ENCODE measurements at regions not wholly inside any gene's neighbourhood (a gene's known extent, or its start where the extent isn't known, plus 50 kb on each side); places are given as distances from the start of the nearest gene placed in this dataset.

DNA sequence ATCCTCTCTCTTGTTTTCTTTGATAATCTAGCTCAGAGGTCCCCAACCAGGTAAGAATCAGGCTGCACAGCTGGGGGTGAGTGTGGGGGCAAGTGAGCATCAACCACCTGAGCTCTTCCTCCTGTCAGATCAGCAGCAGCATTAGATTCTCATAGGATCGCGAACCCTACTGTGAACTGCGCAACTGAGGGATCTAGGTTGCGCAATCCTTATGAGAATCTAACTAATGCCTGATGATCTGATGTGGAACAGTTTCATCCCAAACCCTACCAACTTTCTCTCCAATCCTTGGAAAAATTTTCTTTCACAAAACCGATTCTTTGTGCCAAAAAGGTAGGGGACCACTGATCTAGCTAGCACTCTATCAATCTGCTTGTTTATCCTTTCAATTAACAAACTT, 678.3 kb downstream of the CBLN2 start:
- DNase-seq = no peak

DNA sequence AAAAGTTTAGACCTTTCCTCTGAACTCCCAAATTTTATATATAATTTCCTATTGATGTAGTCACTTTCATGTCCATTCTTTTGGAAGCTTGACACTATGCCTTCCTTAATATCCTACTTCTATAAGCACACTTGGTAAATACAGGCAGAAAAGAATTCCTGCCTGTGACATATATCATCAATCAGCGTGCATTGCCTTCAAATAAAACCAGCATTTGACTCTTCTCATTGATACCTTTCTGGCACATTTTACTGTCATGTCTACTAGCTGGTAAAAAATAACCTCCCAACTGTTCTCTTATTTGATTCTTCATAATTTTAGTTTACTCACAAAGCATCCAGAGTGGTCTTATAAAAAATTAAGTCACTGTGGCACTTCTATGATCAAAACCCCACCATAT, 693.5 kb downstream of the CBLN2 start:
- DNase-seq = no peak

DNA sequence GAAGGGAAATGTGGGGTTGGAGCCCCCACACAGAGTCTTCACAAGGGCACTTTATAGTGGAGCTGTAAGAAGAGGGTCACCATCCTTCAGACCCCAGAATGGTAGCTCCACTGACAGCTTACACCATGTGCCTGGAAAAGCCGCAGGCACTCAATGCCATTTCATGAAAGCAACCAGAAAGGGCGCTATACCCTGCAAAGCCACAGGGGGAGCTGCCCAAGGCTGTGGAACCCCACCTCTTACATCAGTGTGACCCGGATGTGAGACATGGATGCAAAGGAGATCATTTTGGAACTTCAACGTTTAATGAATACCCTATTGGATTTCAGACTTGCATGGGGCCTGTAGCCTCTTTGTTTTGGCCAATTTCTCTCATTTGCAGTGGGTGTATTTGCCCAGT, 694.7 kb downstream of the CBLN2 start:
- no peak for DNase-seq

DNA sequence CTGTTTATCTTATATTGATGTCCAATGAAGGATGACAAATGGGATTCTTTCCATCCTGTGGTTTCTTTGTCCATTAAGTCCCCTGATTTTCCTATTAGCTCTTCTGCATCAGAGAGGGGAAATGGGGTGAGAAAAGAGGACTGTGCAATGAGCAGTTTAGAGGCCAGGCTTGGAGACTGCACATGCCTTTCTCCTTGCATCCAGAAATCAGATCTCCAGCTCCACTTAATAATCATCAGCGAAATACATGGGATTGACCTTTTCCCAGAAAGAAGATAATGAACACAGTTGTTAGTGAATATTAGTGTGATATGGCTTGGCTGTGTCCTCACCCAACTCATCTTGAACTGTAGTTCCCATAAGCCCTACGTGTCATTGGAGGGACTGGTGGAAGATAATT, 697.4 kb downstream of the CBLN2 start:
- DNase-seq = no peak

DNA sequence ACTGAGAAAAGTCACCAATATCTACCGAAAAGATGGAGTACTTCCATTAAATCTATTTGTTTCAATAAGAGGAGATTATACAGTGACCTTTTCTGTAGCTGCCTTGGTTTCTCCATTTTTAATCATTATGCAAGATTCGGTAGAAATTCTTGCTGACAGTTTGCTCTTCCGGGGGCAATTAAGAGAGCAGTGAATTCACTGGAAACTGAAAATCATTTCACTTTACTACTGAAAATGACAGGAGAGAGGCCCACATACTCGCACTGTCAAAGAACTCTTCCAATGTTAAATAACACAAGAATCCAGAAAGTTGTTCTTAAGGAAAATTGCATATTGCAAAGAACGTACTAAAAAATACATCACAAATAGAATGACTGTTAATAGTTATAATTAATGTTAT, 699.3 kb downstream of the CBLN2 start:
- DNase-seq = no peak

DNA sequence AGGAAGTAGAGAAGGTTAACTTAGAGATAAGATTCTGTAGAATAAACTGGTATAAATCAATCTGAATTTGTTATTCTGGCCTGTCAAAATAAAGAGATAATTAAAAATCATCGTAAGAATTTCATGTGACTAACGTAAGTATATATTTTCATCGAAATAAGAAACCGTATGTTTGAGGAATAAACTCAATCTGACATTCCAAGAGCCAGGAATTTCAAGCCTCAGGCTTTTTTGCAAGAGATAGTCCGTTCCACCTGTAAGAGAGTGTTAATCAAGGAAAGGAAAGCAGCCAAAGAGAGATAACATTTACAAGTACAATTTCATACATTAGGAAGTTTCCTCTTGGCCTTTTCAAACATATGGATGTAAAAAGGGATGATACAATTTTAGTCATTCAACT, 701.5 kb downstream of the CBLN2 start:
- no peak for DNase-seq

DNA sequence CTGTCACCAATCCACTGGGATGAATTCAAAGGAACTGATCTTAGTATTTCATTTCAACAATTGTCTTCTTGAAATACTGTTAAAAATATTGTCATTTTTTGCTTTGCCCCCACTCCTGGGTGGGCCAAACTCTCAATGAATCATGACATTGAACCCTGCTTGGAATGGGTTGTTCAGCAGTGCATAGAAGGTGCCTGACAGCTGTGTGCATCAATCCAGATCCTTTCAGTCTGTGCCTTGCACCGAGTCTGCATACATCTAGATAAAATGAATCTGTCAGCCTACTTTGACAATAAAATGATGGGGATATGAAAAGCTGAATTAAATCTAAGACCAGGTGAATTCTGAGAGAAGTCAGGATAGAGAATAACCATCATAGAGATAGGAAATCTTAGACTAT, 706.6 kb downstream of the CBLN2 start:
- no peak for DNase-seq

DNA sequence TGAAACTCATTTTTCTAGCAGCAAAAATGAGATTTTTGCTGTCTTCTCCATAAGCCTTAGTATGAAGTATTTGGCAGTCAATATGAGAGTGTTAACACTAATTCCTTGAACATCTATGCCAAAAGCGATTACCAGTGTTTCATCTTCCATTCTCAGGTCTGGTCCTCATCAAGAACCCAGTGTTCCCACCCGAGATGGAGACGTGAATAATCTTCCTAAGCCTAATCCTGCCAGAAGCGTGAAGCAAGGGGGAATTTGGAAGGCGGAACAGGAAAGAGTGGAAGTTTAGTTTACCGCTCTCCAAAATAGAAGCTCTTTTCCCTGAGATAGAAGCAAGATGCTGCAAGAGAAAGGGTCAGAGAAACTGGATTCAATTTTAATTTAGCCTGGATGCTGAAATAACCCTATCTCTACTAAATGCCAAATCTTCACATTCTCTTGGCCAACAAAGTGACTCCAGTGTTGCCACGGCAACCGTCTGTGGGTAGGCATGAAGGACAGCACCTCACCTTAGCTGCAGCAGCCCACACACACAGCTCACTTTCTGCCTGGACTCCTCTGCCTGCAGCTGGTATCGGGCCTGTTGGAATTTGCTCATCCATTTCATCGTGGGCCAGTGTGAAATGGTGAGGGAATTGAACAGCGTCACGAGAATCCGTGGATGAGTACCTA, 711.1 kb downstream of the CBLN2 start:
- no peak for DNase-seq

DNA sequence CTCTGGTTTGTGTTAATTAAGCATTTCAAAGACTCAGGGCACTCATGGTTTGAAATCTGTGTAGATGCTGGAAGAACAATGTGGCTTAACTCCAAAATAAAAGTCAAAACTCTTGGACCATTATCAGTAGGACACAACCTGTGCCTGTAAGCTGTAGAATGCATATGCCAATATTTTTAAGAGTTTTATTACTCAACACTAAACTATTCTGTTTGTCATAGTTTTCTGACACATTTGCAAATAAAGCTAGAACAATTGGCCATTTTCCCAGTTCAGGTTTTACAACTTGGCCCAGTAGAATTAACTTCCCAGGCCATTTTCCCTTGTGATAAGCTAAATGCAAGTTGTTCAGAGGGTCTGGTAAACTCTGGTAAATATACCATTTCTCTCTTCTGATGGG, 713.1 kb downstream of the CBLN2 start:
- no peak for DNase-seq

DNA sequence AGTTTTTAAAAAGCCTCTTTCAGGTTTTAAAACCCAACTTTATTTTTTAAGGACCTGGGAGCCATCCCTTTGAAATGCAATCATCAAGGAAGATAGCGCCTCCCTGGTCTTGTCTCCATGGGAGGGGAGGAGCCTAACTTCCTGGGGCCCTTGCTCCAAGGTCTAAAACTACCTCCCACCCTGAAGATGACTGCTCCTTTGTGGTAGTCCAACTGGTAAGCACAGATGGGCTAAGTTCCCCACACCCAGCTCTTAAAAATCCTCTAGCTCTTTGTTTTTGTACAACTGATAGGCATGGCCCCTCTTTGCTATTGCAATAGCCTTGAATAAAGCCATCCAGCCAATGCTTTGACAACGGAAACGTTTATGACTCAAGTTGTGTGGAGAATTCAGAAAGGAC, 716.8 kb downstream of the CBLN2 start:
- no peak for DNase-seq

DNA sequence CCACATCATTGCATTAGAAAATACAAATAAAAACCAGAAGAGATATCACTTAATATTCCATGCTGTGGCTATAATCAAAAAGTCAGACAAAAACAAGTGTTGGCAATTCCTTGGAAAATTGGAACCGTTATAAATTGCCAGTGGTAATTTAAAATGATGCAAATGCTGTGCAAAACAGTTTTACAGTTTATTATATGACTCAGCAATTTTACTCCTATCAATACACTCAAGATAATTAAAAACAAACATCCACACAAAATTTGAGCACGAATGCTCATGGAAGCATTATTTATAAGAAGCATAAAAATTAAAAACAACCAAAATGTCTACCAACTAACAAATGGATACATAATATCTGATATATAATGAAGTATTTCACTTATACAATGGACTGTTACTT, 728.8 kb downstream of the CBLN2 start:
- DNase-seq = no peak

DNA sequence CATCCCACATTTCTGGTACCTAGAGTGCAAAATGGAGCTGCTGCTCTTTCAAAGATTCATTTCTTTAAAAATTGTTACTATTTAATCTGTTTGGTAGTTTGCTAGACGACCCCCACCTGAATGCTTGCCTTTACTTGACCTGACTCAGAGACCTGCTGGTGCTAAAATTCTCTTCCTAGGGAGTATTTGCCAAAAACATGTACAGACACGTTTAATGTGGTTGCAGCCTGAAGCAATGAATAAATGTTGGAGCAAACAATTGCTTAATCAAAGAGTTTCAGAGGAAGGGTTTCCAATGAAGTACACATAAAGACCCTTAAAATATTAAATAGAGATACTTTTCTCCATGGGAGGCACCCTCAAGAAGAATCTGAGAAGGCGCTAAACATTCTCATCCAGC, 734.4 kb downstream of the CBLN2 start:
- DNase-seq = no peak

DNA sequence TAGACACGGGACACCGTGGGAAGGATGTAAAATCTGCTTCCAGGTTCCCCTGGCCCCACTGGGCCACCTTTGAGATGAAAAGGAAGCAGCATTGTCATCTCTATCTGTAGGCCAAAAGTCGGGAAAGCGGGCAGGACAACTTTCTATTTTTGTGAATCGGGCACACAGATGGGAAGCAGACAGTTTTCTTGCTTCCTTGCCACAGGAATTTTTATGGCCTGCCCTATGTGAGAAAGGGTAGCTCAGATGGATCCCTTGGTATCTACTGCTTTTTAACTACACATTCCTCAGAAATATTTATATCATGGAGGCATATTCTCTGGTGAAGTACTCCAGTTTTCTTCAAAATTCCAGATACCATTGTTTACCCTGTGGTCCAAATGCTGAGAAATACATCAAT, 735.5 kb downstream of the CBLN2 start:
- no peak for DNase-seq

DNA sequence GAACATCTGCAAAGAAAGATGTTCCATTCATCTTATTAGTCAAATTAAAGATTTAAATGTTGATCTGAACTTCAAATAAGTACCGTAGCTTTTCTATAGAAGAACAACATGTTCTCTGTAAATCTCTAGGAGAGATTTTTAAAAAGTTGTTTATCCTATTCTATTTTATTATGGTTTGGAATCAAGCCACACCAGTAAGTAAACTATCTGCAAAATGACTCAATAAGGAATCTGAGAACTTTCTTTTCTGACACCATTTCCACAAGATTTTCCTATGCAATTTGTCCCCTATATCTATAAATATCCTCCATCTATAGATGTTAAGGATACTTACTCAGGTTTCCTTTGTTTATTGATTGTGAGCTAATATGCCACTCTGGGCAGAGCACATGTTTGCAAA, 736.6 kb downstream of the CBLN2 start:
- DNase-seq = no peak

DNA sequence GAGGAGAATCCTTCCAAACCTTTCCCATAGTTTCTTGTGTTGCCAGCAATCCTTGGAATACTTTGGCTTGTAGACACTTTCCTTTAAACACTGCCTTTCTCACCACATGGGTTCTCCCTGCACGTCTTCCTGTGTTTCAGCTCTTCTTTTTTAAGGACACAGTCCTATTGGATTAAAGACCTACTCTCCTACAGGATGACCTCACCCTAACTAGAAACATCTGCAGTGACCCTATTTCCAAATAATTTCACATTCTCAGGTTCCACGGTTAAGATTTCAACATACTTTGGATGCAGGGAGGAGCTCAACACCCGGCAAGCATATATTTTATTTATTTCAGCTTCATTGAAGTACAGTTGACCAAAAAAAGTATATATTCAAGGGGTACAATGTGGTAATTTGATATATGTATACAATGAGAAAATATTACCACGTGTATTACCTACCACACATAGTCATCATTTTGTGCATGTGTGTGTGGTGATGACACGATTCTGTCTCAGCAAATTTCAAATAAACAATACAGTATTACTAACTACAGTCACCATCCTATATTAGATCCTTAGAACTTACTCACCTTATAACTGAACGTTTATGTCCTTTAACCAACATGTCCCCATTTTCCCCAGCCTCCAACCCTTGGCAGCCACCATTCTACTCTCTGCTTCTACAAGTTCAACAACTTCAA, 745.0 kb downstream of the CBLN2 start:
- no peak for DNase-seq

DNA sequence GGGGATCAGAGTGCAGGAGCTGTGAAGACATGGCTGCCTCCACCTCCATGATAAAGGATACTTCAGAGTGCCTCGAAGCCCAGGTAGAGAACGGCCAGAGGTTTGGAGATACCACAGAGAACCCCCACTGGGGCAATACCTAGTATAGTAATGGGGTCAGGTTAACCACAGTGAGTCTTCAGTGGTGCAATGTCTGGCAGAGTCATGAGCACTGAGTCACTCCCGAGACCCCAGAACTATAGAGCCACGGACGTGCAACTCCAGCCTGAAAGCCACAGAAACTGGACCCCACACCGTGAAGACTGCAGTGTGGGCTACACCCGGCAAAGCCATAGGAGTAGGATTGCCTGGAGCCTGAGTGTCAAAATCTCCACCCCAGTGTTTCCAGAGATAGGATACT, 746.6 kb downstream of the CBLN2 start:
- no peak for DNase-seq

DNA sequence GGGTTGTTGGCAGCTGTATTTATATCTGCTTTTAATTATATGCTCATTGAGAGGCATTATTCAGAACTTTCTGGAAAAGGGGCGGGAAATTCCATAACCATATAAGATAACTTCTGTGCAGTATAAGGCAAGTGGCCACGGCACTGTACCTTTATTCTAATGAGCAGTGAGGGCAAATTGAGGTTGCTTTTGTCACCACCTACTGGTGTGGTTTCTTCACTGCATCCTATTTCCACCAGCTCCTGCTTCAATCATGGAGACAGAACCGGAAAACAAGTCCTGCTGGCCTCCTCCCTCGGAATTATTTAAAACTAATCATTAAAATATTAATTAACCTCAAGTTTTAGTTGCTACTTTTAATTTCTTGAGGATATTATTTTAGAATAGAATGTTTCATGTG, 759.4 kb downstream of the CBLN2 start:
- DNase-seq = no peak

DNA sequence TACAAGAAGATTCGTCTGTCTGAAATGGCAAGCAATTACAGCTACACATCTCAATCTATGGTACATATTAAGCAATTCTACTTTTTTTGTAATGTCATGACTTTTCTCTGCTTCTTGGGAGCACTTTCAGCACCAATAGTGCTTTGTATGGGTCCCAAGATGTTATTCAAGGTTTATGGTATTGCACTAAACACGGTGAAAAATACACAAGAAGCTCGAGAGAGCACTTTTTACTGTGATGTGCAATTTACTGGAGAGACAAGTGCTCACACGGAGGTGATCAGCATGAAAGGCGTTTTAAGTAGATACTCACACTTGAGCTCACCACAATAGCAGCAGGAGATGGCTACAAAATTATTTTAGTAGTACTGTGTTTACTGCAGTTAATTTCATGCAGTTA, 783.6 kb downstream of the CBLN2 start:
- no peak for DNase-seq

DNA sequence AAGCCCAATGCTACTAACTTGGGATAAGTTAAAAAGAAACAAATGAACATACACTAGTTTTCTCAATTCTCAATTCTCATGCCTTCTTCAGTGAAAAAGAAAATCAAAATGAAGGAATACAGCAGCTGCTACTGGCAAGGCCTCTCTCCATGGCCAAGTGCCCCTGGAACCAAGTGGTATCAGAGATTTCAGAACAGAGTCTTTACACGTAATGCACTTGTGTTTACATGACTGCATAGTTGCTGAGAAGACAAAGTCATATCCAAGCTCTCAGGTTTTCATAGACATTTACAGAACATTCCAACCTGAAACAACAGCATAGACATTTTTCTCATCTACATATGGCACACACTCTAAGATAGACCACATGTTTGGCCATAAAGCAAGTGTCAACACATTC, 789.9 kb downstream of the CBLN2 start:
- DNase-seq = no peak

DNA sequence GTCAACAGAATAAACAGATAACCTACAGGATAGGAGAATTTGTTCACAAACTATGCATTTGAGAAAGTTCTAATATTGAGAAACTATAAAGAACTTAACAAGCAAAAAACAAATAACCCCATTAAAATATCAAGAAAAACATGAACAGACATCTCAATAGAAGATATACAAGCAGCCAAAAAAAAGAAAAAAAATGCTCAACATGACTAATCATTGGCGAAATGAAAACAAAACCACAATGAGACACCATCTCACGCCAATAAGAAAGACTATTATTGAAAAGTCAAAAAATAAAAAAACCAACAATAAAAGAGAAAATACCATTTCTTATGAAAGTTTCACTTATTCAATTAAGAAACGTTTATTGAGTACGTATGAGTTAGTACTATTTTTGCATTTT, 800.5 kb downstream of the CBLN2 start:
- DNase-seq = no peak

DNA sequence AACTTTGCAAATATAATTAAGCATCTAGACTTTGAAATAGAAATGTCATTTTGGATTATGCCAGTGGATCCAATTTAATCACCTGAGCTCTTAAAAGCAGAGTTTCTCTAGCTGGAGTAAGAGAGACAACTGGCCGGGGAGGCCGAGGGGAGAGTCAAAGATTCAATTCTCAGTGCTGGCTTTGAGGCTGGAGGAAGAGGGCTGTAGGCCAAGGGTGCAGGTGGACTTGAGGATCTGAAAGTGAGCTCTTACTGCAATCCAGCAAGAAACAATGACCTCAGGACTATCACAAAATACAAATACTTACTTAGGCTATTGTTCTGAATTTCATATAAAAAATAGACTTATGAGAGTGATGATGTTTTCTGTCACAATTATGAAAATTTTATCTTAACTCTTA, 814.5 kb downstream of the CBLN2 start:
- DNase-seq = no peak

DNA sequence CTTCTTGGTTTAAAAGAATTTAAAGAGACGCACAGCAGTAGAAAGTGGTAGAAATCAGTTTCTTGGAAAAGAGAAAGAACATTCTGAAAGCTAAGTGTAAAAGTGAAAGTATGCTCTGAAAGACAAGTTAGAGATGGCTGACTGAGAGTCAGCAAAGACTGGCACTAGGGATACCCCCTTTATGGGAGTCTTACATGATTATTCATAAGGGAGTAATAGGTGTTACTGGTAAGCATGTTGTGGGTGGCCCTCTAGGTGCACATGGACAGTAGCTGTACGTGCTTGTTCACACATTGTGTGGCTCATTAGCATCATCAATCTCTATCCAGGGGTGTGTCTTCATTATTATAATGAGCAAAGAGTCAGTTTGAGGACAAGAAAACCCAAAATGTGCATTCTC, 816.2 kb downstream of the CBLN2 start:
- no peak for DNase-seq

DNA sequence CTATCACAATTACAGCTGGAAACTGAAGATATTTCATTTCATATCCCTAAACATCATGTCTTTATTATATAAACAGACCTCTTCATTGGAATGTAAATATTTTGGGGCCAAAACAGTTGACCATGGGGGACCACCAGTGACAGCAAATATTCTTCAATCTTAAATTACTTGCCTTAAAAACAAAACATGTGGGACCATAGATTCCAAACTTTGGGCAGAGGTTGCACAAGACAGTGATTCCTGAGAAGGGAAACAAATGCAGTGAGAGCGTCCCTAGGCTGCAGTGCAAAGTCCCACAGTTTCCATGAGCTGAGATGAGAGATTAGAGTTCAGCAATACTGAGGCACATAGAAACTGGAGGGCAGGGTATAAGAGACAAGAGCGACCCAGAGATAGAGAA, 818.9 kb downstream of the CBLN2 start:
- no peak for DNase-seq

DNA sequence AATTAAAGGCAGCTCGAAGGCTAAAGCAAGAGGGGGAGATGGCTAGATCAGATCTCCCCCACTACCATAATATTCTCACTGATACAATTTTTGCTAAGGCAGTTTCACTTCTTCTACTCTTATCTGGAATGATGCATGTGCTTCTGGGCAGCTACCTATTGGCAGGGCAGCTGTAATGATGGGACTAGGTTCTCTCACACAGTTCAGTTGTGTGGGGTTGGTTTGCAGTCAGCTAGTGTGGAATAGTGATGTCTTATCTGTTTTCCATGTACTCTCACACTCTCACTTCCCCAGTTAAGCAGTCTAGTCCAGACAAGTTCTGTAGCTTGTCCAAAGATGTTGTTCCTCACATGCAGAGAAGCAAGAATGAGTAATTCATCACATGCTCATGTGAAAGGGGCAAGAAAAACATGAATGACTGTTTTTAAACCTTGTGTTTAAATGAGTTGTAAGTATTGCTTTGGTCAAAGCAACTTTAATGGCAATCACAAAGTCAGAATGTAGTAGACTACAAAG, 836.1 kb downstream of the CBLN2 start:
- no peak for DNase-seq

DNA sequence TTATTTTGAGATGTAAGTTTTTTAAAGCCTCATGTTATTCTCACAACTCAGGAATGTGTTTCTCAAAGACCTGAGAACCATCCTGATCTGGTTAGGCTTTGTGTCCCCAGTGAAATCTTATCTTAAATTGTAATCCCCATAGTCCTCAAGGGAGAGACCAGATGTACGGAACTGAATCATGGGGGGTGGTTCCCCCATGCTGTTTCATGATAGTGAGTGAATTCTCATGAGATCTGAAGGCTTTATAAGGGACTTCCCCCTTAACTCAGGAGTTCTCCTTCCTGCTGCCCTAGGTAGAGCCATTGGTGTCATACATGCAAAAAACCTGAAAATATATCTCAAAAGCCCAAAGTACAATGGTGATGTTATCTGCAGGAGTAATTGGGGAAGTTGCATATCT, 836.7 kb downstream of the CBLN2 start:
- no peak for DNase-seq

Measured in stimulated activated CD4-positive, alpha-beta T cell treated with anti-CD3 and anti-CD28 coated beads, Interleukin-1b, Interleukin-23, amount 100 ng/mL, for 48 hours (primary cell).